ENCODE measurements at regions not wholly inside any gene's neighbourhood (a gene's known extent, or its start where the extent isn't known, plus 50 kb on each side); places are given as distances from the start of the nearest gene placed in this dataset.

GRCh38 chr4:148984951-148985350, 542.7 kb upstream of the NR3C2 start:
- TF ChIP-seq CTCF (optimal IDR thresholded peaks at IDR 0.05 in 1 of 3, IDR thresholded peaks at IDR 0.05 in 1 of 3, conservative IDR thresholded peaks at IDR 0.05 in 1 of 3; ENCODE audit: extremely low read depth in 1 of 3, insufficient read depth in 2 of 3, low read length in 3 of 3): no peak
- TF ChIP-seq EZH2 (IDR thresholded peaks at IDR 0.05; ENCODE audit: low read length): no peak
